NCI-H1436 (cell line): ENCODE measurements at regions not wholly inside any gene's neighbourhood (a gene's known extent, or its start where the extent isn't known, plus 50 kb on each side); places are given as distances from the start of the nearest gene placed in this dataset.
A peak's percentile ranks its signal among the peaks of the same experiment; 100 is the strongest.
"Not testable (repeated sequence)": the region's sequence is repeated elsewhere in the genome, so short reads cannot be mapped to it uniquely, and the experiment has no call there.

Experiments used
- DNase-seq: peaks from one replicate; lab custom pipeline; 2025; lab: John Stamatoyannopoulos, UW

GRCh38 chr10:46749003-46749402 is 162.2 kb upstream of the PTPN20 start:
- not testable (repeated sequence) for DNase-seq

- DNase-seq: not testable (repeated sequence)
These were observed 161.8 kb upstream of the PTPN20 start for GRCh38 chr10:46749470-46749869.

GRCh38 chr10:46753763-46754162 is 157.5 kb upstream of the PTPN20 start:
- DNase-seq: not testable (repeated sequence)

GRCh38 chr10:46761471-46761870 is 149.8 kb upstream of the PTPN20 start:
- DNase-seq: not testable (repeated sequence)

- not testable (repeated sequence) for DNase-seq
These were observed 142.5 kb upstream of the PTPN20 start for GRCh38 chr10:46768515-46769291.

GRCh38 chr10:46773178-46773896 is 137.9 kb upstream of the PTPN20 start:
- DNase-seq: not testable (repeated sequence)

GRCh38 chr10:46773897-46774236 is 137.4 kb upstream of the PTPN20 start:
- not testable (repeated sequence) for DNase-seq

GRCh38 chr10:46774366-46774765 is 136.9 kb upstream of the PTPN20 start:
- not testable (repeated sequence) for DNase-seq

GRCh38 chr10:46774945-46775667 is 136.1 kb upstream of the PTPN20 start:
- DNase-seq: not testable (repeated sequence)

GRCh38 chr10:46775668-46776059 is 135.6 kb upstream of the PTPN20 start:
- DNase-seq: not testable (repeated sequence)

GRCh38 chr10:46779571-46779970 is 131.7 kb upstream of the PTPN20 start:
- DNase-seq: not testable (repeated sequence)

GRCh38 chr10:46780164-46780563 is 131.1 kb upstream of the PTPN20 start:
- not testable (repeated sequence) for DNase-seq

- DNase-seq: not testable (repeated sequence)
These were observed 130.2 kb upstream of the PTPN20 start for GRCh38 chr10:46781001-46781400.

- not testable (repeated sequence) for DNase-seq
These were observed 129.0 kb upstream of the PTPN20 start for GRCh38 chr10:46782001-46782874.

GRCh38 chr10:46784665-46785064 is 126.6 kb upstream of the PTPN20 start:
- not testable (repeated sequence) for DNase-seq

- not testable (repeated sequence) for DNase-seq
These were observed 125.1 kb upstream of the PTPN20 start for GRCh38 chr10:46786125-46786517.

GRCh38 chr10:46786518-46787320 is 124.5 kb upstream of the PTPN20 start:
- peak; percentile 73 for DNase-seq

- DNase-seq: no peak
These were observed 124.0 kb upstream of the PTPN20 start for GRCh38 chr10:46787321-46787615.

GRCh38 chr10:46792657-46793357 is 118.4 kb upstream of the PTPN20 start:
- DNase-seq: not testable (repeated sequence)

- DNase-seq: not testable (repeated sequence)
These were observed 114.9 kb upstream of the PTPN20 start for GRCh38 chr10:46796351-46796750.
